GM23248 (cell line): ENCODE measurements at regions not wholly inside any gene's neighbourhood (a gene's known extent, or its start where the extent isn't known, plus 50 kb on each side); places are given as distances from the start of the nearest gene placed in this dataset. TPM values are rescaled to one million over a fixed set of nuclear protein-coding genes. Genes with fewer than 3 reads are reported as not detected.

ENCODE experiments used
- DNase-seq: peaks from one replicate; pipeline ENCODE4 v3.0.0-alpha.2; 2015
- H2AFZ ChIP-seq: fragments of 200-600 bp; sonication (generic); 2 replicates; pipeline ENCODE4 v1.6.1; 2016; ENCODE audit warnings: antibody characterized with exemption
- H3F3A ChIP-seq: fragments of 200-600 bp; sonication (generic); 2 replicates; pipeline ENCODE4 v1.6.1; 2016; ENCODE audit warnings: mild to moderate bottlenecking, antibody characterized with exemption, mixed run types; ENCODE audit not compliant: insufficient read depth
- H3K27ac ChIP-seq: fragments of 200-600 bp; sonication (generic); 2 replicates; pipeline ENCODE4 v1.5.1; 2016; ENCODE audit warnings: mild to moderate bottlenecking
- H3K27me3 ChIP-seq: fragments of 200-600 bp; sonication (generic); replicated peaks from 2 replicates; pipeline ENCODE4 v1.6.1; 2016; ENCODE audit warnings: mild to moderate bottlenecking; ENCODE audit not compliant: insufficient read depth
- H3K36me3 ChIP-seq: fragments of 200-600 bp; sonication (generic); 2 replicates; pipeline ENCODE4 v1.6.1; 2016; ENCODE audit warnings: low read depth, mild to moderate bottlenecking
- H3K4me1 ChIP-seq: fragments of 200-600 bp; sonication (generic); 2 replicates; pipeline ENCODE4 v1.6.1; 2016; ENCODE audit warnings: mild to moderate bottlenecking; ENCODE audit not compliant: insufficient read depth
- H3K4me2 ChIP-seq: fragments of 200-600 bp; sonication (generic); one replicate; pipeline ENCODE4 v1.6.1; 2016; ENCODE audit warnings: mild to moderate bottlenecking; ENCODE audit not compliant: unreplicated experiment
- H3K4me3 ChIP-seq: fragments of 200-600 bp; sonication (generic); 2 replicates; pipeline ENCODE4 v1.5.1; 2016; ENCODE audit warnings: mild to moderate bottlenecking
- H3K79me2 ChIP-seq: fragments of 200-600 bp; sonication (generic); 2 replicates; pipeline ENCODE4 v1.6.1; 2016; ENCODE audit warnings: mild to moderate bottlenecking; ENCODE audit not compliant: insufficient read depth
- H3K9ac ChIP-seq: fragments of 200-600 bp; sonication (generic); 2 replicates; pipeline ENCODE4 v1.6.1; 2016; ENCODE audit warnings: mild to moderate bottlenecking
- H3K9me2 ChIP-seq: fragments of 200-600 bp; sonication (generic); 2 replicates; pipeline ENCODE4 v1.6.1; 2016; ENCODE audit warnings: mixed run types, mild to moderate bottlenecking, moderate library complexity; ENCODE audit not compliant: insufficient read depth
- H3K9me3 ChIP-seq: fragments of 200-600 bp; sonication (generic); one replicate; pipeline ENCODE4 v1.6.1; 2017; ENCODE audit warnings: low read depth
- H4K20me1 ChIP-seq: fragments of 200-600 bp; sonication (generic); 2 replicates; pipeline ENCODE4 v1.6.0; 2016; ENCODE audit not compliant: insufficient read depth
- EZH2 ChIP-seq: fragments of 200-600 bp; sonication (generic); IDR thresholded peaks from 2 replicates; pipeline ENCODE4 v1.6.1; 2018; ENCODE audit warnings: antibody characterized with exemption, mild to moderate bottlenecking; ENCODE audit not compliant: insufficient read depth, poor library complexity, severe bottlenecking
- EZH2phosphoT487 ChIP-seq: fragments of 200-600 bp; sonication (generic); IDR thresholded peaks from 2 replicates; pipeline ENCODE4 v1.6.1; 2018; ENCODE audit warnings: antibody characterized with exemption, moderate library complexity, mild to moderate bottlenecking, low read depth; ENCODE audit not compliant: insufficient read depth
- WGBS, 2 experiments: methylation state at CpG; one replicate each; pipeline ENCODE4 v1.1.6; 2015 to 2017; ENCODE audit warnings: low lambda C conversion rate in 2 of 2, low coverage in 1 of 2; ENCODE audit errors: missing lambda C conversion rate in 2 of 2; 5-methylcytosine and 5-hydroxymethylcytosine counted together
- in situ Hi-C: fragments of 300-500 bp; cut with MboI; formaldehyde crosslinking; loops from 2 replicates; pipeline ENCODE4 v1.15.0; 2020
- small RNA-seq: library from RNA; depleted of rRNA; stranded (forward); fragments of <200 nt; gene quantifications from one replicate; pipeline ENCODE3, GENCODE V24; 2014; ENCODE audit warnings: low read depth, low replicate concordance

DNA sequence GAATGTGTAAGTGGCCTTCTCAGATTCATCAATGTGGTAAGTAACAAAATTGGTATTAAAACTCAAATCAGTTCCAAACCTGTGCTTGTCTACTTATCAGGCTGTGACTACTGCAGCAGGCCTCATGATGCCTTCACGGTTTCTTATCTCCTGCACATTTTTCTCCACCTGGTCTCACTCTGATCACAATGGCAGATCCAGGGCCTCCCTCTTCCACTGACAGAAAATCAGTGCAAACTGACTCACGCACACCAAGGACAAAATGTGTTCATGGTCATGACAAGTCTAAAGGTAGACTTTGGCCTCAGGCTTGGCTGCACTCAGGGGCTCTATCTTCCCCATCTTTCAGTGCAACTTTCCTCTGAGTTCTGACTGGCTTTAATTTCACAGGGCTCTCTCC, 56.7 kb upstream of the ATP1A1 start:
- no peak for TF ChIP-seq EZH2phosphoT487
- TF ChIP-seq EZH2: no peak
- no peak overlapping the region for H3K9ac ChIP-seq
- no peaks in the 10 kb centered on the region for H3K36me3 ChIP-seq
- no peaks in the 10 kb centered on the region for H3K9me2 ChIP-seq
- no peak for DNase-seq
- 55 to 64% methylated on average over 2 of the region's 2 CpGs for WGBS, 2 experiments
- no peak overlapping the region for H3K4me2 ChIP-seq
- no peaks in the 10 kb centered on the region for H4K20me1 ChIP-seq
- no peak overlapping the region for H3K4me3 ChIP-seq
- H2AFZ ChIP-seq: no peak overlapping the region
- 0 out of 2 replicates have a peak, but pooled peaks cover 4% of the 10 kb centered on the region for H3K27me3 ChIP-seq
- in situ Hi-C loops: no loop called here
- H3K79me2 ChIP-seq: no peaks in the 10 kb centered on the region
- no peaks in the 10 kb centered on the region for H3K9me3 ChIP-seq
- no peaks in the 10 kb centered on the region for H3F3A ChIP-seq
- no peaks in the 10 kb centered on the region for H3K4me1 ChIP-seq
- H3K27ac ChIP-seq: no peak overlapping the region

GRCh38 chr1:116318897-116319296, 54.1 kb upstream of the ATP1A1 start:
- TF ChIP-seq EZH2phosphoT487: no peak
- TF ChIP-seq EZH2: no peak
- Histone ChIP-seq H3K27me3 (peaks cover 4% of the 10 kb centered on the region), H3K4me2 (no peak overlapping the region), H3K9ac (no peak overlapping the region), H3K36me3 (no peaks in the 10 kb centered on the region), H3F3A (no peaks in the 10 kb centered on the region), H4K20me1 (no peaks in the 10 kb centered on the region), H3K4me3 (no peak overlapping the region), H3K79me2 (no peaks in the 10 kb centered on the region), H2AFZ (no peak overlapping the region), H3K4me1 (no peaks in the 10 kb centered on the region), H3K9me3 (no peaks in the 10 kb centered on the region), H3K9me2 (no peaks in the 10 kb centered on the region), H3K27ac (no peak overlapping the region)
- WGBS, 2 experiments: 51 to 57% methylated on average over 9 of the region's 9 CpGs
- DNase-seq: no peak
- in situ Hi-C loops: no loop called here

DNA sequence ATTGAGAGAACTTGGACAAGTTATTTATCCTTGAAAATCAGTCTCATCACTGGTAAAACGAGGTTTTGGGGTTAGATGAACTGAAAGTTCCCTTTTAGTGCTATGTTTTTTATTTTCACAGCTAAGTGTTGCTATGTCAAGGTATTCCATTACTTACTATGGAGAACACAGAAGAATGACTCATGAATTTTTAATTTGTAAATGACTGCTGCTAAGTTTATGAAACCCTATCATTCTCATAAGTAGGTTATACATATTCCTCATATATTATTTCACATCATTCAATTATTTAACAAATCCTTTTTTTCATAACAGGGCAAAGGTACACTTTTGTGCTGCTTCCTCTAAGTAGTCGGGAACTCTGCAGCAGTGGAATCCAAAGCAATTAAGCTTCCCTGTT, 52.2 kb upstream of the ATP1A1 start:
- no peaks in the 10 kb centered on the region for H4K20me1 ChIP-seq
- no peak overlapping the region for H3K4me3 ChIP-seq
- DNase-seq: no peak
- H3K79me2 ChIP-seq: no peaks in the 10 kb centered on the region
- H3K9me2 ChIP-seq: no peaks in the 10 kb centered on the region
- no peak overlapping the region for H3K27ac ChIP-seq
- H3K9me3 ChIP-seq: no peaks in the 10 kb centered on the region
- no peaks in the 10 kb centered on the region; the same call in none of the 2 replicates for H3K27me3 ChIP-seq
- in situ Hi-C loops: no loop called here
- H3F3A ChIP-seq: no peaks in the 10 kb centered on the region
- TF ChIP-seq EZH2 (no peak), EZH2phosphoT487 (no peak)
- H3K9ac ChIP-seq: no peak overlapping the region
- no peak overlapping the region for H2AFZ ChIP-seq
- H3K4me1 ChIP-seq: no peaks in the 10 kb centered on the region
- H3K4me2 ChIP-seq: no peak overlapping the region
- no peaks in the 10 kb centered on the region for H3K36me3 ChIP-seq
- 43 to 44% methylated on average over 2 of the region's 2 CpGs for WGBS, 2 experiments

DNA sequence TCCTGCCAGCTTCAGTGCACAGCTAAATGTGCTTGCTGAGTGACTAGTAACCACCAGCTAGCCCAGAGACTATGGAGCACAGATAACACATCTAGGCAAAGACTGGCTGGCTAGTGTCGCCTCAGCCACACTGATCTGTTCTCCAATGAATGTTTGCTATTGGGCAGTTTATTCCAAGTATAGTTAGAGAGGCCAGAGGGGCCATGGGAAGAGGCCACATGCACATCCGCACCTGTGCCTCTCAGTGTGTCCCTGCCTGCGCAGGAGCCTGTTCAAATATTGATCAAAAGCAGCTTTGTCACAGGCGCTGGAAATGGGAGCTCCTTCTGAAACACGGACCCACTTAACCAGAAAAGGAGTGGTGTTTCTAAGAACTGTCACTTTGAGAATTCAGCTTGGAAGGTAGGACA, 51.3 kb upstream of the ATP1A1 start:
- no peak overlapping the region for H3K27ac ChIP-seq
- no peaks in the 10 kb centered on the region for H3K9me2 ChIP-seq
- H3K27me3 ChIP-seq: no peaks in the 10 kb centered on the region; the same call in none of the 2 replicates
- no peak for DNase-seq
- H3K4me3 ChIP-seq: no peak overlapping the region
- WGBS, 2 experiments: 56 to 65% methylated on average over 5 of the region's 5 CpGs
- TF ChIP-seq EZH2phosphoT487 (no peak), EZH2 (no peak)
- H4K20me1 ChIP-seq: no peaks in the 10 kb centered on the region
- in situ Hi-C loops: no loop called here
- H3K79me2 ChIP-seq: no peaks in the 10 kb centered on the region
- H3K9me3 ChIP-seq: no peaks in the 10 kb centered on the region
- no peaks in the 10 kb centered on the region for H3K36me3 ChIP-seq
- H3K4me1 ChIP-seq: no peaks in the 10 kb centered on the region
- H3F3A ChIP-seq: no peaks in the 10 kb centered on the region
- H3K4me2 ChIP-seq: no peak overlapping the region
- no peak overlapping the region for H2AFZ ChIP-seq
- H3K9ac ChIP-seq: no peak overlapping the region

DNA sequence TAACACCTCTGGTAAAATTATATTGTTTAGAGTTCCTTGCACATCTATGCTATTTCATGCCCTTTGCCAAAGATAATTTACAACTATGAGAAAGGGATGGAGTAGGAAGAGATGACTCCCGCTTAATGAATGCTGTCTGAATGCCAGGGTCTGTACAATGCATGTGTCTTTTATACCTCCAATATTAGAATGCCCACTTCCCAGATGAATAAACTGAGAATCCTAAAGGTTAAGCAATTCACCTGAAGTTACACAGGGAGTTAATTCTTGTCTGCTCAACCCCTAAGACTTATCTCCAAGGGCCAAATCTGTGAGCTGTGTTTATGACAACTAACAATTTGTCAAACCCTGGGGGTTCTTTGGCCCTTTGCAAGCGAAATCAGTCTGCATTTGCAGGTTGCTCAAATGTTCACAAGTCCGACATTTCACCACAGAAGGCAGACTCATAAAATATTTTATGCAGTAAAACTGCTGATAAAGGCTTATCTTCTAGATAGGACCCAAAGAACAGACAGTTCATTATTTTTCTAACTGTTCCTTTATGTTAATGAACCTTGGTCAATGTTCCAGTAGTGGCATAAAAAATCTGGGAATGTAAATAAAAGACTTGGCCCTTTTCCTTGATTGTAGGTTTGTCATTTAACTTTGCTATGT, 50.2 kb upstream of the ATP1A1 start:
- WGBS, 2 experiments: 55 to 57% methylated on average over 3 of the region's 3 CpGs
- no peak for DNase-seq
- Histone ChIP-seq H3K9ac (no peak overlapping the region), H3K27ac (no peak overlapping the region), H3K9me2 (no peaks in the 10 kb centered on the region), H3K27me3 (no peaks in the 10 kb centered on the region; the same call in none of the 2 replicates), H2AFZ (no peak overlapping the region), H3K4me1 (no peaks in the 10 kb centered on the region), H3K79me2 (no peaks in the 10 kb centered on the region), H3K4me3 (no peak overlapping the region), H3F3A (no peaks in the 10 kb centered on the region), H3K9me3 (no peaks in the 10 kb centered on the region), H3K4me2 (no peak overlapping the region), H3K36me3 (no peaks in the 10 kb centered on the region), H4K20me1 (no peaks in the 10 kb centered on the region)
- TF ChIP-seq EZH2phosphoT487 (no peak), EZH2 (no peak)
- in situ Hi-C loops: no loop called here

Small RNAs in the stretch of these regions (small RNA-seq; reads per million reads assigned to genes)
- gene RF00012: not detected
